HFF-Myc (cell line): ENCODE measurements at regions not wholly inside any gene's neighbourhood (a gene's known extent, or its start where the extent isn't known, plus 50 kb on each side); places are given as distances from the start of the nearest gene placed in this dataset.

ENCODE experiments used
- DNase-seq: peaks from one replicate; pipeline ENCODE4 v3.0.0-alpha.2; 2011; ENCODE audit warnings: low read depth; ENCODE audit errors: extremely low read depth
- H3K4me3 ChIP-seq: replicated peaks from 2 replicates; pipeline ENCODE4 v1.5.1; 2011; ENCODE audit warnings: low read depth, mild to moderate bottlenecking, control low read depth, low read length
- CTCF ChIP-seq: IDR thresholded peaks from 2 replicates; pipeline ENCODE4 v1.5.1; 2012; ENCODE audit warnings: mild to moderate bottlenecking, low read depth, low read length, control low read depth; ENCODE audit errors: missing control alignments

GRCh38 chr1:217260676-217261075, 370.2 kb downstream of the GPATCH2 start:
- H3K4me3 ChIP-seq = no peak overlapping the region
- no peak for DNase-seq
- no peak for TF ChIP-seq CTCF

- no peak for DNase-seq
- no peak for TF ChIP-seq CTCF
- H3K4me3 ChIP-seq = no peak overlapping the region
These were observed 376.9 kb downstream of the GPATCH2 start for GRCh38 chr1:217253985-217254384.

- TF ChIP-seq CTCF = no peak
- DNase-seq = no peak
- H3K4me3 ChIP-seq = no peak overlapping the region
These were observed 377.5 kb downstream of the GPATCH2 start for GRCh38 chr1:217253351-217253750.

GRCh38 chr1:217251121-217251520, 379.8 kb downstream of the GPATCH2 start:
- H3K4me3 ChIP-seq = no peak overlapping the region
- DNase-seq = no peak
- TF ChIP-seq CTCF = no peak

GRCh38 chr1:217249857-217250256, 381.0 kb downstream of the GPATCH2 start:
- TF ChIP-seq CTCF = no peak
- DNase-seq = no peak

GRCh38 chr1:217244971-217245370, 385.9 kb downstream of the GPATCH2 start:
- H3K4me3 ChIP-seq = no peak overlapping the region
- TF ChIP-seq CTCF = no peak
- DNase-seq = no peak

More at GRCh38 chr1:217249857-217250256, 381.0 kb downstream of the GPATCH2 start:
- no peak overlapping the region for H3K4me3 ChIP-seq

GRCh38 chr1:217240656-217241055, 390.2 kb downstream of the GPATCH2 start:
- no peak for DNase-seq
- no peak overlapping the region for H3K4me3 ChIP-seq
- no peak for TF ChIP-seq CTCF
